Keratinocyte (primary cell): ENCODE measurements at regions not wholly inside any gene's neighbourhood (a gene's known extent, or its start where the extent isn't known, plus 50 kb on each side); places are given as distances from the start of the nearest gene placed in this dataset.

Experiments used
- DNase-seq: peaks from one replicate; pipeline ENCODE4 v3.0.0-alpha.2; 2011; ENCODE audit warnings: low read depth, missing footprints, low spot score
- FAIRE-seq: peaks from 2 replicates; lab custom pipeline; 2011; peaks lifted over from hg19 to GRCh38; lab: Jason Lieb, UNC
- H2AFZ ChIP-seq: 2 replicates; pipeline ENCODE4 v1.6.0; 2012; ENCODE audit warnings: low read length, control low read depth, inconsistent platforms; ENCODE audit not compliant: control insufficient read depth
- H3K27ac ChIP-seq: 2 replicates; pipeline ENCODE4 v1.5.1; 2011; ENCODE audit warnings: low read length; ENCODE audit not compliant: control insufficient read depth, insufficient read depth
- H3K27me3 ChIP-seq: 3 replicates; pipeline ENCODE4 v1.6.0; 2011; ENCODE audit warnings: low read length; ENCODE audit not compliant: control insufficient read depth, insufficient read depth; ENCODE audit errors: extremely low read depth
- H3K36me3 ChIP-seq, 2 experiments: 2 replicates in 1 of 2; 3 replicates in 1 of 2; pipeline ENCODE4 v1.5.1; 2011; ENCODE audit warnings: low read length in 2 of 2, mild to moderate bottlenecking in 1 of 2; ENCODE audit not compliant: control insufficient read depth in 2 of 2, insufficient read depth in 2 of 2; ENCODE audit errors: extremely low read depth in 1 of 2
- H3K4me1 ChIP-seq: 3 replicates; pipeline ENCODE4 v1.5.1; 2011; ENCODE audit warnings: low read length; ENCODE audit not compliant: control insufficient read depth, insufficient read depth; ENCODE audit errors: extremely low read depth
- H3K4me2 ChIP-seq: 3 replicates; pipeline ENCODE4 v1.6.0; 2011; ENCODE audit warnings: low read depth, low read length; ENCODE audit not compliant: control insufficient read depth, insufficient read depth; ENCODE audit errors: extremely low read depth
- H3K4me3 ChIP-seq, 3 experiments: fragments of 200-600 bp in 1 of 3; sonication (generic) in 1 of 3; 2 replicates in 2 of 3; 3 replicates in 1 of 3; pipeline ENCODE4 v1.5.1; 2011 to 2016; ENCODE audit warnings: low read length in 3 of 3, mild to moderate bottlenecking in 3 of 3, control low read depth in 2 of 3, inconsistent platforms in 1 of 3, low read depth in 1 of 3, mixed read lengths in 1 of 3, mixed run types in 1 of 3, moderate library complexity in 1 of 3; ENCODE audit not compliant: control insufficient read depth in 2 of 3, insufficient read depth in 2 of 3; ENCODE audit errors: extremely low read depth in 1 of 3
- H3K79me2 ChIP-seq: 2 replicates; pipeline ENCODE4 v1.6.0; 2012; ENCODE audit warnings: low read length; ENCODE audit not compliant: control insufficient read depth, insufficient read depth
- H3K9ac ChIP-seq: 3 replicates; pipeline ENCODE4 v1.6.0; 2011; ENCODE audit warnings: low read length; ENCODE audit not compliant: control insufficient read depth, insufficient read depth; ENCODE audit errors: extremely low read depth
- H3K9me1 ChIP-seq: 3 replicates; pipeline ENCODE4 v1.6.0; 2011; ENCODE audit warnings: low read length; ENCODE audit not compliant: control insufficient read depth, insufficient read depth; ENCODE audit errors: extremely low read depth
- H3K9me3 ChIP-seq: 2 replicates; pipeline ENCODE4 v1.5.1; 2012; ENCODE audit warnings: low read depth, low read length; ENCODE audit not compliant: control insufficient read depth
- H4K20me1 ChIP-seq: 3 replicates; pipeline ENCODE4 v1.6.0; 2011; ENCODE audit warnings: low read length; ENCODE audit not compliant: control insufficient read depth, insufficient read depth; ENCODE audit errors: extremely low read depth
- CTCF ChIP-seq, 3 experiments: IDR thresholded peaks in 1 of 3; conservative IDR thresholded peaks in 1 of 3; optimal IDR thresholded peaks in 1 of 3; 2 replicates in 2 of 3; 3 replicates in 1 of 3; pipeline versions ENCODE3 to v1.5.1; 2011; ENCODE audit warnings: low read length in 3 of 3, mild to moderate bottlenecking in 3 of 3, moderate library complexity in 2 of 3, control low read depth in 1 of 3, inconsistent platforms in 1 of 3; ENCODE audit not compliant: insufficient read depth in 2 of 3; ENCODE audit errors: extremely low read depth in 1 of 3
- EZH2 ChIP-seq: IDR thresholded peaks from one replicate; pipeline ENCODE4 v1.6.1; 2012; ENCODE audit warnings: inconsistent platforms, mild to moderate bottlenecking, low read length, moderate library complexity
- dilution Hi-C: fragments of 300-500 bp; cut with MboI; formaldehyde crosslinking; loops from one replicate; pipeline ENCODE4 v1.7.0; 2020; ENCODE audit warnings: low sequenced_read_pairs; ENCODE audit not compliant: extremely low pct_ligation_motif_present

DNA sequence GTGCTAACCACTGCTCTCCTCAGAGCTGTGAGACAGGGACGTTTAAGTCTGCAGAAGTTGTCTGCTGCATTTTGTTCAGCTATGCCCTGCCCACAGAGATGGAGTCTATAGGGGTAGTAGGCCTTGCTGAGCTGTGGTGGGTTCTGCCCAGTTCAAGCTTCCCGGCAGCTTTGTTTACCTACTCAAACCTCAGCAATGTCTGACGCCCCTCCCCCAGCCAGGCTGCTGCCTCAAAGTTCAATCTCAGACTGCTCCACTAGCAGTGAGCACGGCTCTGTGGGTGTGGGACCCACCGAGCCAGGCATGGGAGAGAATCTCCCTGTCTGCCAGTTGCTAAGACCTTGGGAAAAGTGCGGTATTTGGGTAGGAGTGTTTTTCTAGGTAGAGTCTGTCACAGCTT, 387.8 kb upstream of the SLC39A10 start:
- Histone ChIP-seq H3K27me3 (no peaks in the 10 kb centered on the region), H4K20me1 (no peaks in the 10 kb centered on the region), H3K4me2 (no peak overlapping the region), H3K4me3 (no peak overlapping the region), H2AFZ (no peak overlapping the region), H3K4me1 (no peaks in the 10 kb centered on the region), H3K27ac (no peak overlapping the region), H3K36me3 (no peaks in the 10 kb centered on the region), H3K9me1 (no peaks in the 10 kb centered on the region), H3K9ac (no peak overlapping the region), H3K9me3 (no peaks in the 10 kb centered on the region), H3K79me2 (no peaks in the 10 kb centered on the region)
- no peak for TF ChIP-seq EZH2
- TF ChIP-seq CTCF (optimal IDR thresholded peaks at IDR 0.05 in 1 of 3, IDR thresholded peaks at IDR 0.05 in 1 of 3, conservative IDR thresholded peaks at IDR 0.05 in 1 of 3; ENCODE audit: extremely low read depth in 1 of 3, insufficient read depth in 2 of 3, low read length in 3 of 3) = no peak
- FAIRE-seq (no peak), DNase-seq (no peak)
- dilution Hi-C loops = no loop called here

GRCh38 chr2:195257979-195258378, 399.0 kb upstream of the SLC39A10 start:
- FAIRE-seq (no peak), DNase-seq (no peak)
- H3K27ac ChIP-seq = no peak overlapping the region
- H3K27me3 ChIP-seq = no peaks in the 10 kb centered on the region
- no peaks in the 10 kb centered on the region for H3K9me1 ChIP-seq
- dilution Hi-C loops = no loop called here
- no peak overlapping the region for H2AFZ ChIP-seq
- H3K79me2 ChIP-seq = no peaks in the 10 kb centered on the region
- H3K4me3 ChIP-seq = no peak overlapping the region
- no peak for TF ChIP-seq EZH2
- TF ChIP-seq CTCF (optimal IDR thresholded peaks at IDR 0.05 in 1 of 3, IDR thresholded peaks at IDR 0.05 in 1 of 3, conservative IDR thresholded peaks at IDR 0.05 in 1 of 3; ENCODE audit: extremely low read depth in 1 of 3, insufficient read depth in 2 of 3, low read length in 3 of 3) = no peak
- no peaks in the 10 kb centered on the region for H4K20me1 ChIP-seq
- no peak overlapping the region for H3K4me2 ChIP-seq
- H3K36me3 ChIP-seq = no peaks in the 10 kb centered on the region
- no peak overlapping the region for H3K9ac ChIP-seq
- no peaks in the 10 kb centered on the region for H3K4me1 ChIP-seq
- no peaks in the 10 kb centered on the region for H3K9me3 ChIP-seq
